Stomach (tissue), 8 donors: ENCODE measurements at regions not wholly inside any gene's neighbourhood (a gene's known extent, or its start where the extent isn't known, plus 50 kb on each side); places are given as distances from the start of the nearest gene placed in this dataset.

Experiments used
- DNase-seq, 2 donors: peaks; one replicate each; pipeline versions ENCODE4 v3.0.0 to v3.0.0-alpha.2; 2013 to 2019
- H3K27ac ChIP-seq, 5 donors: fragments of 200-600 bp in 4 of 5; sonication (generic) in 4 of 5; one replicate each; pipeline ENCODE4 v1.5.1; 2013 to 2019; ENCODE audit warnings: mild to moderate bottlenecking in 1 of 5, moderate library complexity in 1 of 5
- H3K27me3 ChIP-seq, 3 donors: fragments of 200-600 bp; sonication (generic); one replicate each; pipeline ENCODE4 v1.5.1; 2017 to 2019; ENCODE audit warnings: mixed run types in 1 of 3
- H3K36me3 ChIP-seq, 4 donors: fragments of 200-600 bp; sonication (generic); 1 replicate in 3 of 4; 2 replicates in 1 of 4; pipeline ENCODE4 v1.5.1; 2016 to 2019
- H3K4me1 ChIP-seq, 4 donors: fragments of 200-600 bp; sonication (generic); one replicate each; pipeline ENCODE4 v1.5.1; 2016 to 2019
- H3K4me3 ChIP-seq, 4 donors: fragments of 200-600 bp; sonication (generic) in 3 of 4; one replicate each; pipeline ENCODE4 v1.5.1; 2016 to 2019; ENCODE audit warnings: mild to moderate bottlenecking in 1 of 4
- H3K9me3 ChIP-seq, 4 donors: fragments of 200-600 bp; sonication (generic); one replicate each; pipeline ENCODE4 v1.5.1; 2016 to 2019
- CTCF ChIP-seq, 7 experiments: fragments of 450-650 bp in 4 of 7; fragments of 200-600 bp in 3 of 7; sonication (generic) in 3 of 7; IDR thresholded peaks; one replicate each; pipeline ENCODE4 v1.5.1; 2016 to 2019; ENCODE audit warnings: antibody characterized with exemption in 7 of 7, control low read depth in 2 of 7, mild to moderate bottlenecking in 1 of 7
- EP300 ChIP-seq: sonication (generic); formaldehyde crosslinking; IDR thresholded peaks from one replicate; pipeline ENCODE4 v1.6.1; 2017; ENCODE audit warnings: antibody characterized with exemption
- POLR2A ChIP-seq, 4 donors: fragments of 450-650 bp; IDR thresholded peaks; one replicate each; pipeline ENCODE4 v1.6.1; 2016; ENCODE audit warnings: antibody characterized with exemption in 4 of 4, control low read depth in 2 of 4, mild to moderate bottlenecking in 1 of 4, moderate library complexity in 1 of 4
- POLR2AphosphoS5 ChIP-seq, 3 donors: sonication (generic); formaldehyde crosslinking; IDR thresholded peaks; one replicate each; pipeline ENCODE4 v1.6.1; 2016; ENCODE audit warnings: antibody characterized with exemption in 3 of 3
- WGBS, 5 donors: extraction: QIAGEN DNeasy Blood & Tissue Kit in 3 of 5; methylation state at CpG; one replicate each; pipeline versions ENCODE4 v1.1.5 to v1.1.7; 2013 to 2018; 5-methylcytosine and 5-hydroxymethylcytosine counted together
- intact Hi-C: fragments of 100-400 bp; cut with DNase I; formaldehyde crosslinking; loops from one replicate; pipeline ENCODE4 v1.15.1; 2023; ENCODE audit warnings: low total_unique reads
- donor health status: healthy with polysubstance abuse.
- donor health status: Bipolar disorder and iron deficiency.
- donor health status: healthy.

GRCh38 chr2:226560325-226560724, 239.3 kb downstream of the IRS1 start:
- Histone ChIP-seq H3K4me1 (no peaks in the 10 kb centered on the region), H3K27me3 (no peaks in the 10 kb centered on the region), H3K36me3 (no peaks in the 10 kb centered on the region), H3K9me3 (no peaks in the 10 kb centered on the region), H3K4me3 (no peak overlapping the region), H3K27ac (no peak overlapping the region)
- 80 to 86% (median 85%) methylated on average over 2 of the region's 2 CpGs for WGBS, 5 donors
- no peak for TF ChIP-seq EP300
- no peak for TF ChIP-seq POLR2A (IDR thresholded peaks at IDR 0.05)
- no peak for TF ChIP-seq CTCF (IDR thresholded peaks at IDR 0.05)
- TF ChIP-seq POLR2AphosphoS5 (IDR thresholded peaks at IDR 0.05), result no peak
- intact Hi-C loops, result no loop called here
- DNase-seq, result no peak

GRCh38 chr2:226559536-226559935, 240.1 kb downstream of the IRS1 start:
- H3K27ac ChIP-seq, result no peak overlapping the region
- TF ChIP-seq POLR2A (IDR thresholded peaks at IDR 0.05) (no peak), POLR2AphosphoS5 (IDR thresholded peaks at IDR 0.05) (no peak), EP300 (no peak), CTCF (IDR thresholded peaks at IDR 0.05) (no peak)
- H3K36me3 ChIP-seq, result no peaks in the 10 kb centered on the region
- no peaks in the 10 kb centered on the region for H3K4me1 ChIP-seq
- H3K27me3 ChIP-seq, result no peaks in the 10 kb centered on the region
- no peaks in the 10 kb centered on the region for H3K9me3 ChIP-seq
- intact Hi-C loops, result no loop called here
- H3K4me3 ChIP-seq, result no peak overlapping the region
- 82 to 87% (median 86%) methylated on average over 2 of the region's 2 CpGs for WGBS, 5 donors
- no peak for DNase-seq

GRCh38 chr2:226558418-226558817, 241.2 kb downstream of the IRS1 start:
- WGBS, 5 donors, result 72 to 88% (median 84%) methylated on average over 5 of the region's 5 CpGs
- intact Hi-C loops, result no loop called here

GRCh38 chr2:226556050-226556449, 243.6 kb downstream of the IRS1 start:
- Histone ChIP-seq H3K36me3 (no peaks in the 10 kb centered on the region), H3K4me3 (no peak overlapping the region), H3K27me3 (no peaks in the 10 kb centered on the region), H3K4me1 (no peaks in the 10 kb centered on the region), H3K27ac (no peak overlapping the region), H3K9me3 (no peaks in the 10 kb centered on the region)
- intact Hi-C loops, result no loop called here
- 81 to 85% (median 84%) methylated on average over 4 of the region's 4 CpGs for WGBS, 5 donors
- no peak for TF ChIP-seq CTCF (IDR thresholded peaks at IDR 0.05)
- TF ChIP-seq POLR2A (IDR thresholded peaks at IDR 0.05), result no peak
- no peak for TF ChIP-seq EP300
- TF ChIP-seq POLR2AphosphoS5 (IDR thresholded peaks at IDR 0.05), result no peak
- DNase-seq, result no peak

More at GRCh38 chr2:226558418-226558817, 241.2 kb downstream of the IRS1 start:
- Histone ChIP-seq H3K9me3 (no peaks in the 10 kb centered on the region), H3K4me1 (no peaks in the 10 kb centered on the region), H3K27ac (no peak overlapping the region), H3K36me3 (no peaks in the 10 kb centered on the region), H3K4me3 (no peak overlapping the region), H3K27me3 (no peaks in the 10 kb centered on the region)
- no peak for DNase-seq
- no peak for TF ChIP-seq POLR2A (IDR thresholded peaks at IDR 0.05)
- no peak for TF ChIP-seq CTCF (IDR thresholded peaks at IDR 0.05)
- no peak for TF ChIP-seq POLR2AphosphoS5 (IDR thresholded peaks at IDR 0.05)
- TF ChIP-seq EP300, result no peak
